ENCODE measurements at regions not wholly inside any gene's neighbourhood (a gene's known extent, or its start where the extent isn't known, plus 50 kb on each side); places are given as distances from the start of the nearest gene placed in this dataset.
"Not testable (repeated sequence)": the region's sequence is repeated elsewhere in the genome, so short reads cannot be mapped to it uniquely, and the experiment has no call there.

DNA sequence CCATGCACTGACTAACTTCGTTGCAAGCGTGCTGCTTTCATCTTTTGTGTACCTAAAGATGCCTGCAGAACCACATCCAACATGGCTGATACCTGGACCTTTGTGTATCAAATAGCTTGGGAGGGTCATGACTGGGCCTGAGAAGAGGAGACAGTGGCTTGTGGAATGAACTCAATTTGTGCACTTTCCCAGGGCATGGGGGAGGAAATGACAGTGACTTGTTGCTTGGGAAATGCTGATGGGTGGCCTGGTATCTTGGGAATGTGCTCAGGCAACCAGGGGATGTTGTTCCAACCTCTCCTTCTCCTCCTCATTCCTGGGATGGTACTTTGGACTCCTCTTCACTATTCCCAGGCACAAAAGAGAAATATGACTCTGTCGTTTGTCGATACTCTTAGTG is 70.7 kb upstream of the ZNG1B start:
- CTCF ChIA-PET, result interaction anchor here (0.6 kb wide), 1 partner anchor 95 kb away, joined by 3 read pairs; no protein-coding TSS in a partner anchor
- H3K79me2 ChIP-seq (ENCODE audit: control insufficient read depth, insufficient read depth, low read length); H2AFZ ChIP-seq (ENCODE audit: control insufficient read depth, low read depth, low read length); H3K4me1 ChIP-seq (ENCODE audit: control insufficient read depth, insufficient read depth, low read length); H3K9ac ChIP-seq (ENCODE audit: control insufficient read depth, insufficient read depth, low read length); H3K27me3 ChIP-seq (replicated peaks in 1 of 2; ENCODE audit: control insufficient read depth in 2 of 2, insufficient read depth in 2 of 2, low read length in 1 of 2); BruUV-seq (replicated peaks); H3K4me3 ChIP-seq; intact Hi-C loops (cut with micrococcal nuclease; ENCODE audit: unreplicated experiment); H4K20me1 ChIP-seq (ENCODE audit: control insufficient read depth, insufficient read depth); SMC1A ChIA-PET (ENCODE audit: uncharacterized antibody, unreplicated experiment); in situ Hi-C loops (cut with MboI); H3K9me3 ChIP-seq (replicated peaks; ENCODE audit: control insufficient read depth, insufficient read depth, low read length); H3K4me2 ChIP-seq (ENCODE audit: control insufficient read depth, insufficient read depth); ATAC-seq; H3K27ac ChIP-seq (ENCODE audit: control insufficient read depth, insufficient read depth); RAD21 ChIA-PET (ENCODE audit: unreplicated experiment); POLR2A ChIA-PET; FAIRE-seq; H3K36me3 ChIP-seq (ENCODE audit: control insufficient read depth in 2 of 2, insufficient read depth in 2 of 2, low read length in 1 of 2); DNase-seq (ENCODE audit: low read depth, low spot score): not testable (repeated sequence)
- WGBS (ENCODE audit: insufficient coverage, insufficient replicate concordance, low lambda C conversion rate, missing lambda C conversion rate), result 10% methylated on average over 4 of the region's 4 CpGs

DNA sequence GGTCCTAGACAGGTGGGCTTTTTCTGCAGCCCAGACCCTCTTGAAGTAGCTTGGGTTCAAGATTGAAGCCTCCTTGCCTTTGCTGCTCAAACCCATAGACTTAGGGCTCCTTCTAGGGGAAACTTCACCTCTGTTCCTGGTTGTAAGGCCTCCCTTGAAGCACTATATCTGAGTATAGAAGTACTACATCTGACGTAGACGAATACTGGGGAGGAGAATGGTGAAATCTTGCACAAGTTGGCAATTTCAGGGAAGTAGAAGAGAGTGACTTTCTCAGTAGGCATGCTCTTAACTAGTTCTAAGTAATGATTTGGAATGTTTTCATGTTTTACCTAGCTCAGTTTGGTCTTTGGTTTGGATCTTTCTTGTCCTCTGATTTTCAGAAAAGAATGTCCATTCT is 71.7 kb upstream of the ZNG1B start:
- H3K36me3 ChIP-seq (ENCODE audit: control insufficient read depth in 2 of 2, insufficient read depth in 2 of 2, low read length in 1 of 2); RAD21 ChIA-PET (ENCODE audit: unreplicated experiment); FAIRE-seq; H3K27ac ChIP-seq (ENCODE audit: control insufficient read depth, insufficient read depth); H3K9ac ChIP-seq (ENCODE audit: control insufficient read depth, insufficient read depth, low read length); H3K9me3 ChIP-seq (replicated peaks; ENCODE audit: control insufficient read depth, insufficient read depth, low read length); in situ Hi-C loops (cut with MboI); H3K4me1 ChIP-seq (ENCODE audit: control insufficient read depth, insufficient read depth, low read length); intact Hi-C loops (cut with micrococcal nuclease; ENCODE audit: unreplicated experiment); BruUV-seq (replicated peaks); ATAC-seq; H3K79me2 ChIP-seq (ENCODE audit: control insufficient read depth, insufficient read depth, low read length); H3K4me3 ChIP-seq; H3K4me2 ChIP-seq (ENCODE audit: control insufficient read depth, insufficient read depth); H4K20me1 ChIP-seq (ENCODE audit: control insufficient read depth, insufficient read depth); H3K27me3 ChIP-seq (replicated peaks in 1 of 2; ENCODE audit: control insufficient read depth in 2 of 2, insufficient read depth in 2 of 2, low read length in 1 of 2); POLR2A ChIA-PET; DNase-seq (ENCODE audit: low read depth, low spot score); H2AFZ ChIP-seq (ENCODE audit: control insufficient read depth, low read depth, low read length): not testable (repeated sequence)
- WGBS (ENCODE audit: insufficient coverage, insufficient replicate concordance, low lambda C conversion rate, missing lambda C conversion rate), result 53% methylated on average over 2 of the region's 2 CpGs
- ChIA-PET CTCF (interaction anchor here (1.3 kb wide), 1 partner anchor 190 kb away, joined by 4 read pairs; no protein-coding TSS in a partner anchor), SMC1A (ENCODE audit: uncharacterized antibody, unreplicated experiment) (interaction anchor here (0.9 kb wide), 1 partner anchor 228 kb away, joined by 4 read pairs; no protein-coding TSS in a partner anchor)

DNA sequence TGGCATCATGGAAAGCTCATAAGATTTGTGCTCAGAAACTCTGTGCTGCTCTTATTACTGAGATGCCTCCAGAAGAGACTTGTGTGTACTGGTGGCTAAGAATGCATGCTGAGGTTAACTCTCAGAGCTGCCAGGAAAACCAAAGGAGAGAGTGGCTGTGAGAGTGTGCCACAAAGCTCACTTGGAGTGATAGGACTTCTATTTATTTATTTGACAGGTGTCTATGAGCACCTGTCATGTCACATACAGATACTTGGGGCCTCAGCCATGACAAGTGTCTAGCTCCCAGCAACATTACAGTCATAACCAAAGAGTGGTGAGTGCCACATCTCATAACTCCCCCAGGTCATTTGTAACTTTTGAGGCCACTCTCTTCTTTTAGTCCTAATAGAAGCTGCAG is 72.2 kb upstream of the ZNG1B start:
- H3K79me2 ChIP-seq (ENCODE audit: control insufficient read depth, insufficient read depth, low read length); FAIRE-seq; H3K4me3 ChIP-seq; H3K27me3 ChIP-seq (replicated peaks in 1 of 2; ENCODE audit: control insufficient read depth in 2 of 2, insufficient read depth in 2 of 2, low read length in 1 of 2); in situ Hi-C loops (cut with MboI); H3K9ac ChIP-seq (ENCODE audit: control insufficient read depth, insufficient read depth, low read length); RAD21 ChIA-PET (ENCODE audit: unreplicated experiment); H2AFZ ChIP-seq (ENCODE audit: control insufficient read depth, low read depth, low read length); BruUV-seq (replicated peaks); H3K4me2 ChIP-seq (ENCODE audit: control insufficient read depth, insufficient read depth); H3K36me3 ChIP-seq (ENCODE audit: control insufficient read depth in 2 of 2, insufficient read depth in 2 of 2, low read length in 1 of 2); H3K9me3 ChIP-seq (replicated peaks; ENCODE audit: control insufficient read depth, insufficient read depth, low read length); intact Hi-C loops (cut with micrococcal nuclease; ENCODE audit: unreplicated experiment); POLR2A ChIA-PET; H3K4me1 ChIP-seq (ENCODE audit: control insufficient read depth, insufficient read depth, low read length); H3K27ac ChIP-seq (ENCODE audit: control insufficient read depth, insufficient read depth); H4K20me1 ChIP-seq (ENCODE audit: control insufficient read depth, insufficient read depth); DNase-seq (ENCODE audit: low read depth, low spot score): not testable (repeated sequence)
- peak; percentile 42; the same call in 1 of the 2 replicates for TF ChIP-seq JUNB (IDR thresholded peaks at IDR 0.05)
- ChIA-PET SMC1A (ENCODE audit: uncharacterized antibody, unreplicated experiment) (interaction anchor here (0.9 kb wide), 1 partner anchor 227 kb away, joined by 4 read pairs; no protein-coding TSS in a partner anchor), CTCF (interaction anchor here (1.3 kb wide), 1 partner anchor 189 kb away, joined by 4 read pairs; no protein-coding TSS in a partner anchor)
- peak; percentile 38 for ATAC-seq

Data from GM12878 (cell line).